ENCODE measurements at regions not wholly inside any gene's neighbourhood (a gene's known extent, or its start where the extent isn't known, plus 50 kb on each side); places are given as distances from the start of the nearest gene placed in this dataset.

GRCh38 chr4:180150818-180151217 is 2092.4 kb upstream of the TENM3 start:
- FAIRE-seq (no peak), ATAC-seq (peak; percentile 31; the same call in 1 of the 3 replicates), DNase-seq (ENCODE audit: low read depth, low spot score) (no peak)
- RAD21 ChIA-PET (ENCODE audit: unreplicated experiment), result no interaction called here
- Histone ChIP-seq H3K4me3 (no peak overlapping the region), H3K36me3 (ENCODE audit: control insufficient read depth in 2 of 2, insufficient read depth in 2 of 2, low read length in 1 of 2) (no peaks in the 10 kb centered on the region), H3K4me1 (ENCODE audit: control insufficient read depth, insufficient read depth, low read length) (no peaks in the 10 kb centered on the region), H3K79me2 (ENCODE audit: control insufficient read depth, insufficient read depth, low read length) (no peaks in the 10 kb centered on the region), H4K20me1 (ENCODE audit: control insufficient read depth, insufficient read depth) (no peaks in the 10 kb centered on the region), H3K9me3 (replicated peaks; ENCODE audit: control insufficient read depth, insufficient read depth, low read length) (no peaks in the 10 kb centered on the region; the same call in 1 of the 3 replicates), H3K27me3 (replicated peaks in 1 of 2; ENCODE audit: control insufficient read depth in 2 of 2, insufficient read depth in 2 of 2, low read length in 1 of 2) (no peaks in the 10 kb centered on the region), H2AFZ (ENCODE audit: control insufficient read depth, low read depth, low read length) (no peak overlapping the region), H3K9ac (ENCODE audit: control insufficient read depth, insufficient read depth, low read length) (no peak overlapping the region), H3K27ac (ENCODE audit: control insufficient read depth, insufficient read depth) (no peak overlapping the region), H3K4me2 (ENCODE audit: control insufficient read depth, insufficient read depth) (no peak overlapping the region)
- 3% methylated on average over 3 of the region's 3 CpGs for WGBS (ENCODE audit: insufficient coverage, insufficient replicate concordance, low lambda C conversion rate, missing lambda C conversion rate)
- intact Hi-C loops (cut with micrococcal nuclease; ENCODE audit: unreplicated experiment), result no loop called here
- POLR2A ChIA-PET, result no interaction called here
- CTCF ChIA-PET, result no interaction called here
- in situ Hi-C loops (cut with MboI), result no loop called here
- TF ChIP-seq RCOR1 (conservative IDR thresholded peaks at IDR 0.05; ENCODE audit: low read depth, low read length), result no peak
- peak; percentile 23 to 37 (median 26); a peak in 4 of 6 replicates for TF ChIP-seq CTCF (IDR thresholded peaks at IDR 0.05 in 2 of 3, conservative IDR thresholded peaks at IDR 0.05 in 1 of 3; ENCODE audit: control insufficient read depth in 2 of 3, extremely low read depth in 1 of 3, insufficient read depth in 1 of 3, low read depth in 3 of 3, low read length in 3 of 3)
- BruUV-seq (replicated peaks), result no TSS peak
- SMC1A ChIA-PET (ENCODE audit: uncharacterized antibody, unreplicated experiment), result no interaction called here

- in situ Hi-C loops (cut with MboI), result no loop called here
- peak; percentile 27 for FAIRE-seq
- WGBS (ENCODE audit: insufficient coverage, insufficient replicate concordance, low lambda C conversion rate, missing lambda C conversion rate), result 0% methylated on average over 3 of the region's 3 CpGs
- no peak for TF ChIP-seq RFX5 (IDR thresholded peaks at IDR 0.05; ENCODE audit: low read depth, low read length)
- TF ChIP-seq PBX3 (IDR thresholded peaks at IDR 0.05; ENCODE audit: insufficient replicate concordance, low read depth, low read length), result peak; percentile 31
- TF ChIP-seq PKNOX1 (IDR thresholded peaks at IDR 0.05), result peak; percentile 88
- TF ChIP-seq TCF7 (IDR thresholded peaks at IDR 0.05; ENCODE audit: borderline replicate concordance), result no peak
- no peak for TF ChIP-seq EGR1 (IDR thresholded peaks at IDR 0.05; ENCODE audit: borderline replicate concordance in 1 of 2, low read depth in 2 of 2, low read length in 2 of 2)
- TF ChIP-seq MTA3 (IDR thresholded peaks at IDR 0.05; ENCODE audit: borderline replicate concordance, low read length), result no peak
- no peak for TF ChIP-seq ZNF622 (IDR thresholded peaks at IDR 0.05)
- no peak for TF ChIP-seq BHLHE40 (IDR thresholded peaks at IDR 0.05; ENCODE audit: borderline replicate concordance in 1 of 2, low read depth in 2 of 2, low read length in 1 of 2)
- TF ChIP-seq MYB (IDR thresholded peaks at IDR 0.05; ENCODE audit: borderline replicate concordance, low read depth, low read length), result no peak
- no peak for TF ChIP-seq NFYA (IDR thresholded peaks at IDR 0.05; ENCODE audit: borderline replicate concordance, low read depth, low read length)
- no peak for TF ChIP-seq NR2C1 (IDR thresholded peaks at IDR 0.05)
- TF ChIP-seq SMARCA5 (IDR thresholded peaks at IDR 0.05), result no peak
- no peaks in the 10 kb centered on the region for H3K4me1 ChIP-seq (ENCODE audit: control insufficient read depth, insufficient read depth, low read length)
- no peaks in the 10 kb centered on the region for H4K20me1 ChIP-seq (ENCODE audit: control insufficient read depth, insufficient read depth)
- no peak overlapping the region for H3K4me3 ChIP-seq
- no peak overlapping the region for H3K4me2 ChIP-seq (ENCODE audit: control insufficient read depth, insufficient read depth)
- no peak overlapping the region for H3K27ac ChIP-seq (ENCODE audit: control insufficient read depth, insufficient read depth)
- no peaks in the 10 kb centered on the region for H3K27me3 ChIP-seq (replicated peaks in 1 of 2; ENCODE audit: control insufficient read depth in 2 of 2, insufficient read depth in 2 of 2, low read length in 1 of 2)
- intact Hi-C loops (cut with micrococcal nuclease; ENCODE audit: unreplicated experiment), result no loop called here
- H2AFZ ChIP-seq (ENCODE audit: control insufficient read depth, low read depth, low read length), result no peak overlapping the region
- ATAC-seq, result peak; percentile 23; the same call in 2 of the 3 replicates
- H3K79me2 ChIP-seq (ENCODE audit: control insufficient read depth, insufficient read depth, low read length), result no peaks in the 10 kb centered on the region
- POLR2A ChIA-PET, result no interaction called here
- CTCF ChIA-PET, result no interaction called here
- H3K36me3 ChIP-seq (ENCODE audit: control insufficient read depth in 2 of 2, insufficient read depth in 2 of 2, low read length in 1 of 2), result no peaks in the 10 kb centered on the region
- no peak for DNase-seq (ENCODE audit: low read depth, low spot score)
- no TSS peak for BruUV-seq (replicated peaks)
- no peak overlapping the region for H3K9ac ChIP-seq (ENCODE audit: control insufficient read depth, insufficient read depth, low read length)
- no peaks in the 10 kb centered on the region; the same call in 1 of the 3 replicates for H3K9me3 ChIP-seq (replicated peaks; ENCODE audit: control insufficient read depth, insufficient read depth, low read length)
- SMC1A ChIA-PET (ENCODE audit: uncharacterized antibody, unreplicated experiment), result no interaction called here
- RAD21 ChIA-PET (ENCODE audit: unreplicated experiment), result no interaction called here
Observed at GRCh38 chr4:180152831-180153230, 2090.4 kb upstream of the TENM3 start.

Measured in GM12878 (cell line).